ENCODE measurements at regions not wholly inside any gene's neighbourhood (a gene's known extent, or its start where the extent isn't known, plus 50 kb on each side); places are given as distances from the start of the nearest gene placed in this dataset.

- H3K27ac ChIP-seq (ENCODE audit: insufficient read depth, low read depth, low read length): no peak overlapping the region
- ChIA-PET CTCF (no interaction called here), POLR2A (no interaction called here)
- no TSS peak for BruUV-seq (replicated peaks)
- no peak for TF ChIP-seq CTCF (IDR thresholded peaks at IDR 0.05; ENCODE audit: extremely low read depth in 1 of 2, insufficient read depth in 1 of 2, low read depth in 1 of 2, low read length in 2 of 2)
- TF ChIP-seq JUN (IDR thresholded peaks at IDR 0.05; ENCODE audit: borderline replicate concordance, insufficient read depth, insufficient read length, low read depth): no peak
- no peak for TF ChIP-seq POLR2AphosphoS5 (IDR thresholded peaks at IDR 0.05; ENCODE audit: insufficient read depth, low read depth, low read length)
- no peak for TF ChIP-seq MYC (IDR thresholded peaks at IDR 0.05; ENCODE audit: low read depth, low read length)
- TF ChIP-seq FOS (IDR thresholded peaks at IDR 0.05; ENCODE audit: borderline replicate concordance, insufficient read depth, low read length): no peak
- no peak for TF ChIP-seq POLR2A (IDR thresholded peaks at IDR 0.05; ENCODE audit: low read depth, low read length)
- no peak for TF ChIP-seq EZH2 (IDR thresholded peaks at IDR 0.05; ENCODE audit: borderline replicate concordance, low read depth, low read length, severe bottlenecking)
- TF ChIP-seq, protein P1, sequence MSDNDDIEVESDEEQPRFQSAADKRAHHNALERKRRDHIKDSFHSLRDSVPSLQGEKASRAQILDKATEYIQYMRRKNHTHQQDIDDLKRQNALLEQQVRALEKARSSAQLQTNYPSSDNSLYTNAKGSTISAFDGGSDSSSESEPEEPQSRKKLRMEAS (IDR thresholded peaks at IDR 0.05; ENCODE audit: insufficient read depth, insufficient read length): no peak
- no peak for TF ChIP-seq GATA2 (IDR thresholded peaks at IDR 0.05; ENCODE audit: insufficient read depth, insufficient read length, low read depth, low read length)
- no peaks in the 10 kb centered on the region for H3K9me1 ChIP-seq (replicated peaks; ENCODE audit: control insufficient read depth, extremely low read depth, insufficient read depth, low read length)
- H2AFZ ChIP-seq (ENCODE audit: low read depth, low read length): no peak overlapping the region
- FAIRE-seq: no peak
- DNase-seq (ENCODE audit: low read depth, low spot score): no peak
- dilution Hi-C loops (cut with MboI; ENCODE audit: extremely low pct_ligation_motif_present, low sequenced_read_pairs) (no loop called here), intact Hi-C loops (cut with micrococcal nuclease) (no loop called here)
- H3K36me3 ChIP-seq (ENCODE audit: control insufficient read depth in 2 of 2, extremely low read depth in 1 of 2, insufficient read depth in 2 of 2, low read length in 2 of 2): no peaks in the 10 kb centered on the region
- H3K79me2 ChIP-seq (ENCODE audit: control insufficient read depth, insufficient read depth, low read length): no peaks in the 10 kb centered on the region
- H4K20me1 ChIP-seq (replicated peaks; ENCODE audit: control insufficient read depth, extremely low read depth, insufficient read depth, low read length): no peaks in the 10 kb centered on the region
- H3K9ac ChIP-seq (replicated peaks; ENCODE audit: extremely low read depth, insufficient read depth, low read length): no peak overlapping the region
- no peaks in the 10 kb centered on the region for H3K4me1 ChIP-seq (ENCODE audit: control insufficient read depth, extremely low read depth, insufficient read depth, low read length)
- no peaks in the 10 kb centered on the region for H3K27me3 ChIP-seq (ENCODE audit: control insufficient read depth in 2 of 2, insufficient read depth in 2 of 2, low read length in 2 of 2)
- H3K4me3 ChIP-seq (replicated peaks in 1 of 3; ENCODE audit: insufficient read depth in 1 of 3, low read depth in 1 of 3, low read length in 3 of 3): no peak overlapping the region
- H3K4me2 ChIP-seq (ENCODE audit: insufficient read depth, low read length): no peak overlapping the region
- no peaks in the 10 kb centered on the region for H3K9me3 ChIP-seq (replicated peaks; ENCODE audit: control insufficient read depth, insufficient read depth, low read length)
Measured at GRCh38 chr1:34444516-34444915, 267.8 kb downstream of the C1orf94 start.

All from endothelial cell of umbilical vein (primary cell).